HG02678 (cell line): ENCODE measurements at regions not wholly inside any gene's neighbourhood (a gene's known extent, or its start where the extent isn't known, plus 50 kb on each side); places are given as distances from the start of the nearest gene placed in this dataset.

ENCODE experiments used
- ATAC-seq: cut with Tn5 transposase; IDR thresholded peaks from one replicate; pipeline ENCODE4 v1.9.1; 2021; ENCODE audit warnings: mild to moderate bottlenecking, moderate library complexity; ENCODE audit not compliant: unreplicated experiment

DNA sequence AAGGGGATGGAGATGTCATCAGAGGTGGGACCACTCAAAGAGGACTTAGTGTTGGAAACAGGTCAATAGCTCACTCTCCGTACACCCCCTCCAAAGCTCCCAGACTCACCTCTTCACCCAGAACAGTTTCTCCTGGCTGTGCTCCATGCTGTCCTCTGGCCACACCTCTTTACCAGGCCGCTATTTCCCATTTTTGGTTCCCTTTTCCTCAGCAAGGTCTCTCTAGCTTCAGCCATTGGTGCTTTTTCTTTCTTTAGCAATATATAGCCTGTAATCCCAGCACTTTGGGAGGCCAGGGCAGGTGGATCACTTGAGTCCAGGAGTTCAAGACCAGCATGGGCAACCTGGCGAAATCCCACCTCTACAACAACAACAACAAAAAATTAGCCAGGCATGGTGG lies 123.6 kb upstream of the SMAD3 start:
- no peak for ATAC-seq

DNA sequence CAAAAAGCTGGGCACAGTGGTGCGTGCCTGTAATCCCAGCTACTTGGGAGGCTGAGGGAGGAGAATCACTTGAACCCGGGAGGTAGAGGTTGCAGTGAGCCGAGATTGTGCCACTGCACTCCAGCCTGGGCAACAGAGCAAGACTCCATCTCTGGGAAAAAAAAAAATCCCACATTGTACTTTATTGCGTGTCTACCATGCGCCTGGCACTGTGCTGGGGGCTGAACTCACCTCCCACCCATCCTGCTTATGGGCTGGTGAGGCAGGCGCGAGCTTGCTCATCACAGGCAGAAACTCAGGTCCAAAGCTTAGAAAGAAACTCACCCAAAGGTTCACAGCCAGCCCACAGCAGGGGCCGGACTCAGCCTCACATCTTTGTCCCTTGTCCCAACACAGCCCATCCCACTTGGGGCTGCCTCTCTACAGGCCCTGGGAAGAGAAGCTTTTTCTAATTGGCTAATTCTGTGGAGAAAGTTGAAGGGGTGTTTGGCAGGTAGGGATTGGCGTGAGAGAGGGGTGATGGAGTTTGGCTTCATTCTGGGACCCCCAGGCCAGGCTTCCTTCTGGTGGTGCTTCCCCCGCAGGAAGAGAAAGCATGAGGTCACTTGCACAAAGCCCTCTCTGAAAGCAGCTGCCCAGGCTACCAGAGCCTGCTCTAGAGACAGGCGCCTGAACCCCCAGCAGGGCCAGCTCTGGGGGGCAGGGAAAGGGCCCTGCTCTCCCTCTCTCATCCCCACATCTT lies 122.6 kb upstream of the SMAD3 start:
- ATAC-seq, result no peak

DNA sequence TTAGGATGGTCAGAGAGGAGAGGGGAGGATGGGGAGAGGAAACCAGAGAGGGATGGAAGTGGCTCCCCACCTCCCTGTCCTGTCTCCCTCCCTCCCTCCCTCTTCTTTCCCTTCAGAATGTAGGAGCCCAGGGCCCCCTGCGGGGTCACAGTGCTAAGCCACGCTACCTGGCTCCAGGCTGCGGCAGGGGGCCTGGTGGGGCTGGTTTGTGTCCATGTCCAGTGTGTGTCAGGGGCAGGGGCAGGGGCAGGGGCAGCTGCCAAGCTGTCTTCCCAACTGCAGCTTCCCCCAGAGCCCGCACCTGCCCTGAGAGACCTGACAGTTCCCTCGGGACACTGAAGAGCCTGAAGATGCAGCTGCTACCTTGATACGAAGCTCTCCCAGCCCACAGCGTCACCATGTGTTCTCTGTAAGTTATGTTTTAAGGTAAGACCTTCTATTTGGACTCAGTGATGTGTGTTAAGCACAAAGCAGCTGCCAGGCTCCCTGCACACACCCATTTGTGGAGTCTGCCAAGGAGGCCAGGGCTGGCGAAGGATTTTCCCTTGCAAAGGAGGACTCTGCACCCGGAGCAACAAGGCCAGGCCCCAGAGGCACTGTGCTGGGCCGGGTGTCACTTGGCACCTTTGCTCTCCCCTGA lies 121.8 kb upstream of the SMAD3 start:
- no peak for ATAC-seq

DNA sequence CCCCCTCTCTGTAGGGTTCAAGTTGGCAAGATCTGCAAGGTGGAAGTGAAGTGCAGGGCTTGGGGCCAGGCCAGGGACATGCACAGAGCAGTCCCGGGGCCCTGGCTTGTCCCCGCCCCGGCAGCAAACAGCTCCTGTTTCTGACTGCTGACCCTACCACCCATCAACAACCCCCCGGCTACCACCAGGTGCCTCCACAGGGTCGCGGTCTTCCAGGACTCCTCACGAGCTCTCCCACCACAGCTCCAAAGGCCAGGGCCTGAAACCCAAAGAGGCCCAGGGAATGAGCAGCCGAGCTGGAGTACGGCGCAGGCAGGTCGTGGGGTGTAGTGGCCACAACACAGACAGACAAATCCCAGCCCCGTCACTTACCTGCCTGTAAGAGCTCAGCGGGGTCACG lies 121.3 kb upstream of the SMAD3 start:
- ATAC-seq, result no peak

DNA sequence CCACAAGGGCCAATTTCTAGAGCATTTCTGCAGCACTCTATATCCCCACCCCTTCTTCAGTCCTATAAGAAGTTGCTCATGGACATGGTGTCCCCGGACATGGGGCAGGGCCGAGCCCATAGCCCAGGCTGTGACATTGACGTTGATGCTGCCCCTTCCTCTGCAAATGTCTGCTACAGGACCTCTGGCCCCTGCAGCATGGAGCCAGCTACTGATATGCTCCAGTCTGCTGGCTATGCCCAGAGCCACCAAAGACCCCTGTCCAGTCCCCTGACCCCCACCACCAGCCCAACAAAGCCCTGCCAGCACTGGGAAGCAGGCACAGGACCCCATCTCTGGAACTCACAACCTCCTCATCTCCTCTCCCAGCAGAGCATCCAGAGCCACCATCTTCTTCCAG lies 120.1 kb upstream of the SMAD3 start:
- no peak for ATAC-seq

DNA sequence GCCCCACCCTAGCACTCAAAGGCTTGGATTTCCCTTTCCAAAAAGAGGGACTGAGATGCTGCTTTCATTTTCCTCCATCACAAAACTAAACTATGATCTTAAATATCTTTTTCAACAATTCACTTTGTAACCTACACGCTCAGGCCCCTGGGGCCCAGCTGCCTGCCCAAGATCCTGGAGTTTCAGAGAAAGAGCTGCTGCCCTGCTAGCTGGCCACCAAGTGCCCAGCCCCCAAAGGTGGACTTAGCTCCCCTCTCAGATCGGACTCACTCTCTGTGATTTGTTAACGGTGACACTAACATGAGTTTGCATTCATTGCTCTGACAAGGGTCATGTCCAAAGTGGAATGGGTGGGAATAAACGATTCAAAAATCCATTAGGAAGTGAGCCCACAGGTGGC lies 119.6 kb upstream of the SMAD3 start:
- no peak for ATAC-seq

DNA sequence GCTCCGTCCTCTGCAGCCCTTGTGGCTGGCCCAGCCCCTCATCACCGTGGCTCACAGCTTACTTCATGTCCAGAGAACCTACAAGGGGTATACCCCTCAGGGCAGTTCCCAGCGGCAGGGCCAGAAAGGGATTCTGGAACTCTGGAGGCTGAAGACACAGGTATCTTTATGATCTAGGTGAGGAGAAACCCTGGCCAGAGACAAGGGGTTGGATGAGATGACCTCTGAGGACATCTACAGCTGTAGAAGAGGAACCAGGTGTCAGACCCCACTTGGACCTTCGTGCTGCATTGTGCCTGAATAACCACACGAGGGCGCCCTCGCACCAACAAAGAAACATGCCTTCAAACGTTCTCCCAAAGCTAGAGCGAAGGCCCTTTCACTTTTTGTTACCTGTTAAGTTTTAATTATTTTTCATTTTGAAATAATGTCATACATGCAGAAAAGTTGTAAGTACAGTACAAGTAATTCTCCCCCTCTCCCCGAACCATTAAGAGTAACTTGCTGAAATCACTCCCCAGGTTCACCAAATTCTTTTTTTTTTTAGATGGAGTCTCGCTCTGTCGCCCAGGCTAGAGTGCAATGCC lies 118.7 kb upstream of the SMAD3 start:
- no peak for ATAC-seq

DNA sequence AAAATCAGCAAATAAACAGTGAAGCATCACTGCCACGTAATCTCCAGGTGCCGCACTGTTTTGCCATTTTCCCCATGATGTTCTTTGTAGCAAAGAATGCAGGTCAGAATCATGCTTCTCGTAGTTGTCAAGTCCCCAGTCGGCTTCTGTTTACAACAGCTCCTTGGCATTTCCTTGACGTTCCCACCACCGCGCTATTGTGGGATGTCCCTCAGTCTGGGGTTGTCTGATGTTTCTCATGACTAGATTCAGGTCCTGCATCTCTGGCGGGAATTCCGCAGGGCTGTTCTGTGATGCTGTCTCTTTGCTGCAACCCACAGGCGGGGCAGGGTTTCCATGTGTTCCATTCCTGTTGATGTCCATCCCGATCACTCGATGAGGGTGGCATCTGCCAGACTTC lies 117.9 kb upstream of the SMAD3 start:
- no peak for ATAC-seq

DNA sequence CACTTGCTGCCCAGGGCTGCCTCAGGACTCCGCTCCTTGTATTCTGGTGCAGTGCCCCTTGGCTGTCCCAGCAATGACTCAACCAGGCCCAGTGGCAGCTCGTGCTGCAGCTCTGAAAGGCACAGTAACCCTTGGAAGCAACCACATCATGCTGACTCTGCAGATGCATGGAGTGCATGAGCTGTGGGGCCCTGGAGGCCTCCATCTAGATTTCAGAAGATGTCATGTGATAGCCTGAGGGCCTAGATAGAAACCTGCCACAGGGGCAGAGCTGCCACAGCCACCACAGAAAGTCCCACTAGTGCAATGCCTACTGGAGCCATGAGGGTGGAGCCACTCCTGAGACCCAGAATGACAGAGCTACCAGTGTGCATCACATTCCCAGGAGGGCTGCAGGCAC lies 117.1 kb upstream of the SMAD3 start:
- ATAC-seq, result no peak

DNA sequence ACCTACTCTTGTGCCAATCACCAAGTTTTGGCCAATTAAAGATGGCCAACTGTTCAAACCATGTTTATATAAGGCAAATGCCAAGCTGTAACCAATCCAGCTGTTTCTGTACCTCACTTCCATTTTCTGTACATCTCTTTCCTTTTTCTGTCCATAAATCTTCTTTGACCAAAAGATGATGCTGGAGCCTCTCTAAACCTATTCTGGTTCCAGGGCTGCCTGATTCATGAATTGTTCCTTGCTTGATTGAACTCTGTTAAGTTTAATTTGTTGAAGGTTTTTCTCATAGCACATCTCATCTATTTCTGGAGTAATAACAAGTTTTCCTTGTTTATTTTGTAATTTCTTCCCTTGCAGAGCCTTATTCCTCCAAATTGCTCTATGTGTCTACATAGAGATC lies 115.3 kb upstream of the SMAD3 start:
- ATAC-seq, result no peak

DNA sequence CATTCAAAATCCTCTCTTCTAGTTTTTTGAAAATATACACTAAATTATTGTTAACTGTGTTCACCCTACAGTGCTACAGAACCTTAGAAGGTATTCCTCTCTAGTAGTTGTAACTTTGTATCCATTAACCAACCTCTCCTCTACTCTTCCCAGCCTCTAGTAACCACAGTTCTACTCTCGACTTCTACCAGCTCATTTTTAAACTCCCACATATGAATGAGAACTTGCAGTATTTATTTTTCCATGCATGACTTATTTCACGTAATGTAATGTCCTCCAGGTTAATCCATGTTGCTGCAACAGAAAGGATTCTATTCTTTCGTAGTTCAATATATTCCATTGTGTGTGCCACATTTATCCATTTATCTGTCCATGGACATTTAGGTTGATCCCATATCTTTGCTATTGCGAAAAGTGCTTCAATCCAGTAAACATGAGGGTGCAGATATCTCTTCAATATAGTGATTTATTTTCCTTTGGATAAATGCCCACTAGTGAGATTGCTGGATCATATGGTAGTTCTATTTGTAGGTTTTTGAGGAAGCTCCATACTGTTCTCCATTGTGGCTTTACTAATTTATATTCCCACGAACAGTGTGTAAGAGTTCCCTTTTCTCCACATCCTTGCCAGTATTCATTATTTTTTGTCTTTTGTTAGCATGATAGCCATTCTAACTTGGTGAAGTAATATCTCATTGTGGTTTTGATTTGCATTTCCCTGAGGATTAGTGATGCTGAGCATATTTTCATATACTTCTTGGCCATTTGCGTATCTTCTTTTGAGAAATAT lies 113.7 kb upstream of the SMAD3 start:
- ATAC-seq, result no peak

DNA sequence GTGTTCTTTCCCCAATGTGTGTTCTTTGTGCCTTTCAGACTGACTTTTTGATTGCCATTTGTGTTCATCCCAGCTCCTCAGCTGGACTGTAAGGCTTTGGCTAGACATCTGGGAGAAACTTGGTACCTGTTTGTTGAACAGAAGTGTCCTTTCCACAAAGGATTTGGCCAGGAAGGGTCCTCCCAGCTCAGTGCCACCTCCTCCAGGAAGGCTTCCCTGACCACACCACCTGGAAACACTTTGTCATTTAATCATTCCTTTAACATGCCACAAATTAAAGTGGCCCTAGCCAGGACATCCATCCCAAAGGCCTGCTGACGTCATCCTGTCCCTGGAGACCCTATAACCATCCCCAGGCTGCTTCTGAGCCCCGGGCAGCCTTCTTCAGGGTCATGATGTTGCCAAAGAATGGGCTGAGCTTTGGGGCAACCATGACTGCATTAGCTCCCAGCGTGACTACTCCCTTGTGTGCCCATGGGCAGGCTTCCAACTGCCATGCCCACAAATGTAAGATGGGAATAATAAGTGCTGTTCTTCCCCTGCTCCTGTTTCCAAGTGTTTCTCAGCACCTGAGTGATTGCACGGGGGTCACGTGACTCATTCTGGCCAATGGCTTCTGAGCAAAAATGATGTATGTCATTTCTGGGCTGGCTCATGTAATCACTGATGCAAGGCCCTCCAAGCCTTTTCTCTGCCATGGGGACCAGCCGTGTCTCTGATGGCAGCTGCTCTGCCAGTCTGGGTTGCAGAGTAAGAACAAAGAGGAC lies 112.5 kb upstream of the SMAD3 start:
- no peak for ATAC-seq

DNA sequence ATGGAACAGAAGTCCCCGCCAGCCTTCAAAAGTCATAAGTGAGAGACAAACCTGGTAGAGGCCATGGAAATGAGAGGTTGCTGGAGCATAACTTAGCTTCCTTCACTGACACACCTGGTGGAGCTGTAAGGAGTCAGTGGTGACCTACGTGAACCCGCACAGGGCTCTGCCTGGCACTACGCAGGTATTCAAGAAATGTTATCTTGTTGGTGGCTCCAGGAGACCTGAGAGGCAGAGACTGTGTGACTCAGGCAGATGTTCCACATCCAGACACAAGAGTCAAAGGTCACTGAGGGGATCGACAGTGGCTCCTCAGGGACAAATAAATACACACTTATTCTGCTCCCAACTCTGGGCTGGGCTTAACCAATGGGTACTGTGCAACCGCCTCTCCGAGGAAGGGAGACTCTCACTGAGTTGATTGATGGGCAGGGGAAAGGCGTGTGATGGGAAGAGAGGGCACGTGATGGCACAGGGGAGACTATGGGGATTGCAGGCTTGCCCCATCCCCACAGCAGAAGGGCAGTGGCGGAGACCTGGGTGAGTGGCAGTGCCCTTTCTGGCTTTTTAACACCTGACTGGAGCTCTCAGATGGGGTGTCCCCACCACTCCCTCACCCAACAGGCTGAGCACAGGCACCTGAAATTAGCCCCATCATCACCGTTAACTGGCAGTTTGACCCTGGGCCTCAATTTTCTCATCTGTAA lies 111.7 kb upstream of the SMAD3 start:
- ATAC-seq, result no peak

DNA sequence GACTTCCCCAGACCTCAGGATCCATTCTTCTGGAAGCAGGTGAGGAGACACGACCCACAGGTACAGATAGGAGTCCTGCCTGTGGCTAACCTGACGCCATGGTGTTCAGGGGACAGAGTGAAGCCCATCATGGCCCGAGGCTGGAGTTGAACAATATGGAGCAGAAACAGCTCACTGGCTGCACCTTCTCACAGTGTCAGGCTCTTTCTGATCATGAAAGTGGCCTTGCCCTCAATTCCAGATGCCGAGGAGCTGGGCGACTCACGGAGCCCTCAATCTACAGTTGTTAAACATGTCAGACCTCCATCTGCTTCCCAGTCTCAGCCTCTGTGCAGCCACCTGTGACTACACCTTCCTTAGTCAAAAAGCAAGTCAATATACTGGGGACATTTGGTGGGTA lies 110.8 kb upstream of the SMAD3 start:
- no peak for ATAC-seq

DNA sequence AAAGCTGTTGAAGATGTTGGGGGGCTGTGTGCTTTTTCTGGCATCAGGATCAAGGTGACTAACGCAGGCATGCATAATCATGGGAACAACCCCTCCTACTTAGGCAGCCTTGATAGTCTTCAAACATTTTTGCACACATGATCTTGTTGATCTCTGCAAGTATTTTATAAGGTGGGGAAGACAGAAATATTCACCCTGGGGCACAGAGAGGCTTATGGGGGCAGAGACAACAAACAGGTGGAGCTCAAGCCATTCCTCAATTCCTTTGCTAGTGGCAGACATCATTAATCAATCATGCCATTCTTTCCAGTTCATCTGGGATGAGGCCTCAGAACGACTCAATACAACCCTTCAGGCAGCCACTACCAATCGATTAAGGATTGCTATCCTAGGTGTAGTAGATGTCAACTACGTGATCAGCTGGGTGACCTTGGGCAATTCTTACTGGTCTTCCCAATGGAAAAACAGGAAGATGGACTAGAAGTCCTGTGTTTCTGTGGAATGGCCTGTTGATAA lies 110.3 kb upstream of the SMAD3 start:
- no peak for ATAC-seq

DNA sequence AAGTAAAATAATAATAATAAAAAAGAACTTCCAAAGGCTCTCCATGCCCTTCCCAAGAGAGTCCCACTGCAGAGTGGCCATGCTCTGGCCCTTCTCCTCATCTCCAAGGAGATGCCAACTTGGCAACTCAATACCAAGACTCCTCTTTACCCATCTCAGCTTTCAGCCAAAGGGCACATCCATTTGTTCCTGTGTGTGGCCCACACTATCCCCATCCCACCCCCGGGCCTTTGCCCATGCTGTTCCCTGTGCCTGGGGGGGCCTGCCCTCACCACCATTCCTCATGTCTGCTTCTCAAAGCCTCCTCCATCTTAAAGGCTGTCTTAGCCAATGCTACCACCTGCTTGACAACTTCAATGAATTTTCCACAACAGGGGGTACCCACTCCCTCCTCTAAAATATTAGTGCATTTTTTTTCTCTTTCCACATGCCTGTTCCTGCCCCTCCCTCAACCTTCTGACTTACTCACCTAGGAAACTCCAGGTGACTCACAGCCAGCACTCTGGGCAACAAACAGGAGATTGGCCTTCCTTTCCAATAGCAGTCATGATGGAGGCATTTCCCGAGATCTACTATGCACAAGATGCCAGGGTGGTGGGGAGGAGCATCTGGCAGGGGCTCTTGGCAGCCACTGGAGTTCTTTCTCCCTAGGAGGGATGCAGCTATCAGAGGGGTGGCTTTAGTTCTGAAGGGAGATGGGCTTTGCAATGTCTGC lies 109.4 kb upstream of the SMAD3 start:
- ATAC-seq, result no peak

DNA sequence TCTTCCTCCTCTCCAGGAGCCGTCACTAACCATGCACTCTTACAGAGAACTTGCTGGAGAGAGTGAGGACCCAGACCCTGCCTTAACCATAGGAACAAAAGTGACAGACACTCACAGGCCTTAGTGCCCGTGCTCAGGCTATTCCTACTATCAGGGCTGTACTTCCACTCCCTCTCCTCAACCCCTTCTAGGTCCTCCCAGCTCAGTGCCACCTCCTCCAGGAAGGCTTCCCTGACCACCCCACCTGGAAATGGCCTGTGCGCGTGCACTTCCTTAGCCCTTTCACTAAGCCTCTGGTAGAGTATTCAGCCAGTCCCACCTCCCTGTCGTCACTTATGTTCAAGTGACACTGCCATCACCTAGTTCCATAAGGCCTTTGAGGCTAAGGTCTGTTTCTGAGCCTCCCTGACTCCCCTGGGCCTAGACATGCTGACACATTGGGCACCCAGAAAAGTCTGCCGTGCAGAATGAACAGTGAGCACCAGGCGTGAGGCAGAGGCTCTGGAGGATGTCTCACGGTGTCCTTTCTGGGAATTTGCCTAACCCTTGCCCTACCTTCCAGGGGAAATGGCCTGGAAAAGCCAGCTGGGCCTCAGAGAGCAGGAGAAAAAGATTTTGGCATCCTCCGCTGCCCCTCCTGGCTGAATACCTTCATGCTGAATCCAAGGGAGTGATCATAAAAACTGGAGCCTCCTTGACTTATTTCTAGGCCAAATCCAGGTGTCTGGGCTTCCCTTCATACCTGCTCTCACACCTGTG lies 108.6 kb upstream of the SMAD3 start:
- no peak for ATAC-seq

DNA sequence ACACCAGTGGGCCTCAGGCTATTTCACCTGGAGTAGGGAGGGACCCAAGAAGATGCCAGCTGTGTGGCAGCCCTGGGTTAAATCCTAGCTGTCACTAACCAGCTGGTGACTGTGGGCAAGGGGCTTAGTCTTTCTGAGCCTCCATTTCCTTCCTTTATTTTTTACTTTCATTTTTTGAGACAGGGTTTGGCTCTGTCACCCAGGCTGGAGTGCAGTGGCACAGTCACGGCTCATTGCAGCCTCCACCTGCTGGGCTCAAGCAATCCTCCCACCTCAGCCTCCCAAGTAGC lies 108.0 kb upstream of the SMAD3 start:
- no peak for ATAC-seq

DNA sequence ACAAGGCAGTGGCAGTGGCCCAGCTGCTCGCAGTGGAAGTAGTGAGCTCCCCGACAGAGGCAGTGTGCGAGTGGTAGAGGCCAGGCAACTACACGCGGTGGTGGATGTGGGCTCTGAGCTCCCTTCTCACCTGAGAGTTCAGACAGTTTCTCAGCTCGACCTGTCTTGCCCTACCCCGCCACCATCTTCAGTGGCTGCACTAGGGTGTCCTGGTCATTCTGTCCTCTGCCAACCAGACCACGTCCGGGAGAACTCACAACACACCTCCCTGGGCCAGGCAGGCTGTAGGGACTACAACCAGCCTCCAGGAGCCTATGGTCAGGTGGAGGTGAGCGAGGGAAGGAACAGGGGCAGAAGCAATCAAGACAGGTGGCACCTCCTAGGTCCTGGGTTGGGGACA lies 106.3 kb upstream of the SMAD3 start:
- no peak for ATAC-seq
